Activated naive CD4-positive, alpha-beta T cell treated with anti-CD3 and anti-CD28 coated beads for 36 hours (primary cell): ENCODE measurements at regions not wholly inside any gene's neighbourhood (a gene's known extent, or its start where the extent isn't known, plus 50 kb on each side); places are given as distances from the start of the nearest gene placed in this dataset.

ENCODE experiments used
- CTCF ChIA-PET: fragments of 350-600 bp; sonication (Branson Sonifier 250); formaldehyde crosslinking; loops from one replicate; lab custom pipeline; 2021; ENCODE audit warnings: antibody characterized with exemption; lab: Charles Lee
- DNase-seq: peaks from one replicate; pipeline ENCODE4 v3.0.0-alpha.2; 2020
- H3K27ac Mint-ChIP-seq: one replicate; pipeline ENCODE4 v1.8.0; 2021; ENCODE audit warnings: mild to moderate bottlenecking, mixed read lengths
- H3K27me3 Mint-ChIP-seq: one replicate; pipeline ENCODE4 v1.8.0; 2021; ENCODE audit warnings: low read depth, mixed read lengths
- H3K36me3 Mint-ChIP-seq: one replicate; pipeline ENCODE4 v1.8.0; 2021; ENCODE audit warnings: low read depth, mixed read lengths
- H3K4me1 Mint-ChIP-seq: one replicate; pipeline ENCODE4 v1.8.0; 2021; ENCODE audit warnings: low read depth, mixed read lengths
- H3K4me3 Mint-ChIP-seq: one replicate; pipeline ENCODE4 v1.8.0; 2021; ENCODE audit warnings: mild to moderate bottlenecking, moderate library complexity, mixed read lengths
- H3K9me3 Mint-ChIP-seq: one replicate; pipeline ENCODE4 v1.8.0; 2021; ENCODE audit warnings: mixed read lengths
- intact Hi-C: fragments of 100-400 bp; cut with micrococcal nuclease; formaldehyde crosslinking; loops from one replicate; pipeline ENCODE4 v1.15.1; 2023

GRCh38 chr11:112814168-112814567 is 147.1 kb upstream of the NCAM1 start:
- no peaks in the 10 kb centered on the region for H3K9me3 Mint-ChIP-seq
- CTCF ChIA-PET, result no interaction called here
- H3K27me3 Mint-ChIP-seq, result peaks cover 10% of the 10 kb centered on the region
- intact Hi-C loops, result no loop called here
- H3K4me3 Mint-ChIP-seq, result no peak overlapping the region
- H3K36me3 Mint-ChIP-seq, result no peaks in the 10 kb centered on the region
- no peaks in the 10 kb centered on the region for H3K4me1 Mint-ChIP-seq
- no peak for DNase-seq
- no peak overlapping the region for H3K27ac Mint-ChIP-seq

- DNase-seq, result no peak
- peaks cover 10% of the 10 kb centered on the region for H3K27me3 Mint-ChIP-seq
- H3K4me3 Mint-ChIP-seq, result no peak overlapping the region
- H3K36me3 Mint-ChIP-seq, result no peaks in the 10 kb centered on the region
- intact Hi-C loops, result no loop called here
- CTCF ChIA-PET, result no interaction called here
- no peak overlapping the region for H3K27ac Mint-ChIP-seq
- no peaks in the 10 kb centered on the region for H3K9me3 Mint-ChIP-seq
- H3K4me1 Mint-ChIP-seq, result no peaks in the 10 kb centered on the region
Observed at GRCh38 chr11:112817376-112817775, 143.8 kb upstream of the NCAM1 start.

- intact Hi-C loops, result no loop called here
- Mint-ChIP-seq H3K27ac (no peak overlapping the region), H3K9me3 (no peaks in the 10 kb centered on the region), H3K36me3 (no peaks in the 10 kb centered on the region), H3K4me1 (no peaks in the 10 kb centered on the region), H3K27me3 (peaks cover 5% of the 10 kb centered on the region), H3K4me3 (no peak overlapping the region)
- CTCF ChIA-PET, result interaction anchor here (0.9 kb wide), 1 partner anchor 9 kb away, joined by 3 read pairs; no protein-coding TSS in a partner anchor
- DNase-seq, result no peak
Observed at GRCh38 chr11:112822478-112823274, 138.5 kb upstream of the NCAM1 start.

GRCh38 chr11:112826026-112826425 is 135.2 kb upstream of the NCAM1 start:
- no peak overlapping the region for H3K4me3 Mint-ChIP-seq
- H3K27me3 Mint-ChIP-seq, result peaks cover 6% of the 10 kb centered on the region
- H3K9me3 Mint-ChIP-seq, result no peaks in the 10 kb centered on the region
- H3K4me1 Mint-ChIP-seq, result no peaks in the 10 kb centered on the region
- CTCF ChIA-PET, result no interaction called here
- intact Hi-C loops, result no loop called here
- H3K36me3 Mint-ChIP-seq, result no peaks in the 10 kb centered on the region
- H3K27ac Mint-ChIP-seq, result no peak overlapping the region
- DNase-seq, result no peak

GRCh38 chr11:112826788-112827187 is 134.4 kb upstream of the NCAM1 start:
- H3K27ac Mint-ChIP-seq, result no peak overlapping the region
- no peaks in the 10 kb centered on the region for H3K9me3 Mint-ChIP-seq
- intact Hi-C loops, result no loop called here
- no peaks in the 10 kb centered on the region for H3K4me1 Mint-ChIP-seq
- peaks cover 6% of the 10 kb centered on the region for H3K27me3 Mint-ChIP-seq
- CTCF ChIA-PET, result no interaction called here
- H3K36me3 Mint-ChIP-seq, result no peaks in the 10 kb centered on the region
- no peak overlapping the region for H3K4me3 Mint-ChIP-seq
- DNase-seq, result no peak

- Mint-ChIP-seq H3K4me3 (no peak overlapping the region), H3K9me3 (no peaks in the 10 kb centered on the region), H3K27me3 (peaks cover 3% of the 10 kb centered on the region), H3K4me1 (no peaks in the 10 kb centered on the region), H3K27ac (no peak overlapping the region), H3K36me3 (no peaks in the 10 kb centered on the region)
- no peak for DNase-seq
- intact Hi-C loops, result no loop called here
- CTCF ChIA-PET, result interaction anchor here (0.6 kb wide), 1 partner anchor 171 kb away, joined by 3 read pairs; no protein-coding TSS in a partner anchor
Observed at GRCh38 chr11:112828421-112828820, 132.8 kb upstream of the NCAM1 start.

- Mint-ChIP-seq H3K4me1 (no peaks in the 10 kb centered on the region), H3K27ac (no peak overlapping the region), H3K4me3 (no peak overlapping the region), H3K9me3 (no peaks in the 10 kb centered on the region), H3K27me3 (peaks cover 6% of the 10 kb centered on the region), H3K36me3 (no peaks in the 10 kb centered on the region)
- CTCF ChIA-PET, result no interaction called here
- DNase-seq, result no peak
- intact Hi-C loops, result no loop called here
Observed at GRCh38 chr11:112829971-112830654, 131.1 kb upstream of the NCAM1 start.

GRCh38 chr11:112831041-112831440 is 130.2 kb upstream of the NCAM1 start:
- H3K27ac Mint-ChIP-seq, result no peak overlapping the region
- H3K4me3 Mint-ChIP-seq, result no peak overlapping the region
- DNase-seq, result no peak
- CTCF ChIA-PET, result interaction anchor here (1.2 kb wide), 1 partner anchor 9 kb away, joined by 3 read pairs; no protein-coding TSS in a partner anchor
- no peaks in the 10 kb centered on the region for H3K36me3 Mint-ChIP-seq
- H3K9me3 Mint-ChIP-seq, result no peaks in the 10 kb centered on the region
- peaks cover 8% of the 10 kb centered on the region for H3K27me3 Mint-ChIP-seq
- no peaks in the 10 kb centered on the region for H3K4me1 Mint-ChIP-seq
- intact Hi-C loops, result no loop called here

GRCh38 chr11:112831969-112832766 is 129.1 kb upstream of the NCAM1 start:
- no peak overlapping the region for H3K27ac Mint-ChIP-seq
- intact Hi-C loops, result no loop called here
- no peaks in the 10 kb centered on the region for H3K4me1 Mint-ChIP-seq
- H3K36me3 Mint-ChIP-seq, result no peaks in the 10 kb centered on the region
- no peak for DNase-seq
- CTCF ChIA-PET, result interaction anchor here (1.2 kb wide), 1 partner anchor 10 kb away, joined by 3 read pairs; no protein-coding TSS in a partner anchor
- peaks cover 8% of the 10 kb centered on the region for H3K27me3 Mint-ChIP-seq
- H3K9me3 Mint-ChIP-seq, result no peaks in the 10 kb centered on the region
- no peak overlapping the region for H3K4me3 Mint-ChIP-seq

- no peaks in the 10 kb centered on the region for H3K36me3 Mint-ChIP-seq
- H3K4me3 Mint-ChIP-seq, result no peak overlapping the region
- H3K27ac Mint-ChIP-seq, result no peak overlapping the region
- intact Hi-C loops, result no loop called here
- no peak for DNase-seq
- H3K4me1 Mint-ChIP-seq, result no peaks in the 10 kb centered on the region
- CTCF ChIA-PET, result no interaction called here
- H3K27me3 Mint-ChIP-seq, result peaks cover 7% of the 10 kb centered on the region
- no peaks in the 10 kb centered on the region for H3K9me3 Mint-ChIP-seq
Observed at GRCh38 chr11:112834277-112834755, 126.9 kb upstream of the NCAM1 start.

- no peaks in the 10 kb centered on the region for H3K9me3 Mint-ChIP-seq
- H3K4me3 Mint-ChIP-seq, result no peak overlapping the region
- CTCF ChIA-PET, result interaction anchor here (0.5 to 1.1 kb wide), 2 partner anchors 10 to 624 kb away, joined by 3 read pairs; no protein-coding TSS in a partner anchor
- no peaks in the 10 kb centered on the region for H3K4me1 Mint-ChIP-seq
- intact Hi-C loops, result no loop called here
- H3K27me3 Mint-ChIP-seq, result peaks cover 7% of the 10 kb centered on the region
- DNase-seq, result no peak
- no peaks in the 10 kb centered on the region for H3K36me3 Mint-ChIP-seq
- no peak overlapping the region for H3K27ac Mint-ChIP-seq
Observed at GRCh38 chr11:112835591-112836255, 125.5 kb upstream of the NCAM1 start.

GRCh38 chr11:112836256-112836602 is 125.0 kb upstream of the NCAM1 start:
- Mint-ChIP-seq H3K9me3 (no peaks in the 10 kb centered on the region), H3K4me3 (no peak overlapping the region), H3K4me1 (no peaks in the 10 kb centered on the region), H3K27me3 (peaks cover 7% of the 10 kb centered on the region), H3K27ac (no peak overlapping the region), H3K36me3 (no peaks in the 10 kb centered on the region)
- intact Hi-C loops, result no loop called here
- CTCF ChIA-PET, result interaction anchor here (1.1 kb wide), 1 partner anchor 9 kb away, joined by 3 read pairs; no protein-coding TSS in a partner anchor
- no peak for DNase-seq
